Smooth muscle cell (in vitro differentiated cells): ENCODE measurements at regions not wholly inside any gene's neighbourhood (a gene's known extent, or its start where the extent isn't known, plus 50 kb on each side); places are given as distances from the start of the nearest gene placed in this dataset.

Experiments used
- DNase-seq: peaks from one replicate; lab custom pipeline; 2025; ENCODE audit not compliant: unreplicated experiment; lab: John Stamatoyannopoulos, UW
- H2AFZ ChIP-seq: fragments of 200-600 bp; sonication (generic); 2 replicates; pipeline ENCODE4 v1.6.0; 2016; ENCODE audit warnings: antibody characterized with exemption, low read depth, mild to moderate bottlenecking
- H3F3A ChIP-seq: fragments of 200-600 bp; sonication (generic); 2 replicates; pipeline ENCODE4 v1.6.0; 2017; ENCODE audit warnings: antibody characterized with exemption, low read depth
- H3K27ac ChIP-seq: fragments of 200-600 bp; sonication (generic); 2 replicates; pipeline ENCODE4 v1.5.1; 2016; ENCODE audit warnings: low read depth, mild to moderate bottlenecking
- H3K27me3 ChIP-seq: fragments of 200-600 bp; sonication (generic); 2 replicates; pipeline ENCODE4 v1.6.1; 2016; ENCODE audit warnings: low read depth, mild to moderate bottlenecking
- H3K36me3 ChIP-seq: fragments of 200-600 bp; sonication (generic); 2 replicates; pipeline ENCODE4 v1.5.1; 2016; ENCODE audit warnings: low read depth
- H3K4me1 ChIP-seq: fragments of 200-600 bp; sonication (generic); 2 replicates; pipeline ENCODE4 v1.5.1; 2016; ENCODE audit warnings: low read depth
- H3K4me2 ChIP-seq: fragments of 200-600 bp; sonication (generic); 2 replicates; pipeline ENCODE4 v1.6.0; 2016; ENCODE audit warnings: mild to moderate bottlenecking
- H3K4me3 ChIP-seq: fragments of 200-600 bp; sonication (generic); 2 replicates; pipeline ENCODE4 v1.5.1; 2016; ENCODE audit warnings: mild to moderate bottlenecking
- H3K79me2 ChIP-seq: fragments of 200-600 bp; sonication (generic); 2 replicates; pipeline ENCODE4 v1.6.0; 2016; ENCODE audit warnings: low read depth, mild to moderate bottlenecking
- H3K9ac ChIP-seq: fragments of 200-600 bp; sonication (generic); 2 replicates; pipeline ENCODE4 v1.6.0; 2016; ENCODE audit warnings: low read depth
- H3K9me3 ChIP-seq: fragments of 200-600 bp; sonication (generic); replicated peaks from 2 replicates; pipeline ENCODE4 v1.5.1; 2016; ENCODE audit warnings: low read depth
- H4K20me1 ChIP-seq: fragments of 200-600 bp; sonication (generic); 2 replicates; pipeline ENCODE4 v1.6.0; 2016; ENCODE audit warnings: low read depth
- CTCF ChIP-seq: fragments of 200-600 bp; sonication (generic); IDR thresholded peaks from 2 replicates; pipeline ENCODE4 v1.5.1; 2017; ENCODE audit warnings: borderline replicate concordance, mild to moderate bottlenecking, antibody characterized with exemption; ENCODE audit not compliant: insufficient read depth, poor library complexity, severe bottlenecking
- WGBS: methylation state at CpG from one replicate; pipeline ENCODE4 v1.1.7; 2016; ENCODE audit warnings: low lambda C conversion rate; 5-methylcytosine and 5-hydroxymethylcytosine counted together

DNA sequence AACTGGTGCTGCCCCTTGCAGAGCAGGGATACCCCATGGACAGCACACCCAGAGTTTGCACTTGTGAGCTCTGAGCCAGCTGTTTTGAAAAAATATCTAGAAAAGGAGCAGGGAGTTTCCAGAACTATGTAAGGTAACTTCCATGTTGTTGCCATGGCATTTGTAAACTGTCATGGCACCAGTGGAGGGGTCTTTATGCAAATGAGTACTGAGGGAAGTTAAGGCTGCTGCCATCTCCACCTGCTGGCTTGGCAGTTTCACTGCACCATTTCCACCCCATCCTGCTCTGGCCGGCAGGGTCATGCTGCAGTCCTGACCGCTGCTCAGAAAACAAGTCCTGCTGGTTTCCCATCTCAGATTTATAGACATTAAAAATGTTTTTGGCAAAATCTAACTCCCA is 52.3 kb upstream of the SNTG2 start:
- Histone ChIP-seq H3K36me3 (no peaks in the 10 kb centered on the region), H3K27ac (no peak overlapping the region), H3K4me1 (no peaks in the 10 kb centered on the region), H3K9me3 (no peaks in the 10 kb centered on the region), H3F3A (no peaks in the 10 kb centered on the region), H3K79me2 (no peaks in the 10 kb centered on the region), H3K4me3 (no peak overlapping the region), H3K9ac (no peak overlapping the region), H2AFZ (no peak overlapping the region), H3K4me2 (no peak overlapping the region), H4K20me1 (no peaks in the 10 kb centered on the region), H3K27me3 (no peaks in the 10 kb centered on the region)
- WGBS, result 59% methylated on average over 2 of the region's 2 CpGs
- TF ChIP-seq CTCF, result peak; percentile 13
- DNase-seq, result no peak

DNA sequence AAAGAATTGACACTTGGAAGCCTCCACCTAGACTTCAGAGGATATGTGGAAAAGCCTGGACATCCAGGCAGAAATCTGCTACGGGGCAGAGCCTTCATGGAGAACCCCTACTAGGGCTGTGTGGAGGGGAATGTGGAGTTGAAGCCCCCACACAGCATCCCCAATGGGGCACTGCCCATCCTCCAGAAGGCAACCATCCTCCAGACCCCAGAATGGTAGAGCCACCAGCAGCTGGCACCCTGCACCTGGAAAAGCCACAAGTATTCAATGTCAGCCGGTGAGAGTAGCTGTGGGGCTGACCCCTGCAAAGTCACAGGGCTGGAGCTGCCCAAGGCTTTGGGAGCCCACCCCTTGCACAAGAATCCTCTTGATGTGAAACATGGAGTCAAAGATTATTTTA is 53.6 kb upstream of the SNTG2 start:
- no peak overlapping the region for H2AFZ ChIP-seq
- no peaks in the 10 kb centered on the region for H3F3A ChIP-seq
- TF ChIP-seq CTCF, result no peak
- no peaks in the 10 kb centered on the region for H3K36me3 ChIP-seq
- DNase-seq, result no peak
- 94% methylated on average over 2 of the region's 2 CpGs for WGBS
- H3K4me3 ChIP-seq, result no peak overlapping the region
- H3K79me2 ChIP-seq, result no peaks in the 10 kb centered on the region
- H3K9ac ChIP-seq, result no peak overlapping the region
- H3K27ac ChIP-seq, result no peak overlapping the region
- no peaks in the 10 kb centered on the region for H4K20me1 ChIP-seq
- no peaks in the 10 kb centered on the region for H3K9me3 ChIP-seq
- H3K4me2 ChIP-seq, result no peak overlapping the region
- no peaks in the 10 kb centered on the region for H3K4me1 ChIP-seq
- H3K27me3 ChIP-seq, result no peaks in the 10 kb centered on the region

GRCh38 chr2:893311-893710 is 57.3 kb upstream of the SNTG2 start:
- Histone ChIP-seq H3K4me2 (no peak overlapping the region), H3K4me1 (no peaks in the 10 kb centered on the region), H3K79me2 (no peaks in the 10 kb centered on the region), H3K4me3 (no peak overlapping the region), H3K36me3 (no peaks in the 10 kb centered on the region), H3K27ac (no peak overlapping the region), H3K9me3 (no peaks in the 10 kb centered on the region), H3F3A (no peaks in the 10 kb centered on the region), H2AFZ (no peak overlapping the region), H3K27me3 (no peaks in the 10 kb centered on the region), H4K20me1 (no peaks in the 10 kb centered on the region), H3K9ac (no peak overlapping the region)
- no peak for TF ChIP-seq CTCF
- DNase-seq, result no peak
- 63% methylated on average over 7 of the region's 7 CpGs for WGBS

- H2AFZ ChIP-seq, result no peak overlapping the region
- 87% methylated on average over 10 of the region's 13 CpGs for WGBS
- no peaks in the 10 kb centered on the region for H3K27me3 ChIP-seq
- H3K4me1 ChIP-seq, result no peaks in the 10 kb centered on the region
- H3K36me3 ChIP-seq, result no peaks in the 10 kb centered on the region
- H4K20me1 ChIP-seq, result no peaks in the 10 kb centered on the region
- no peak overlapping the region for H3K9ac ChIP-seq
- H3K79me2 ChIP-seq, result no peaks in the 10 kb centered on the region
- H3K4me2 ChIP-seq, result no peak overlapping the region
- DNase-seq, result no peak
- no peaks in the 10 kb centered on the region for H3K9me3 ChIP-seq
- H3K27ac ChIP-seq, result no peak overlapping the region
- no peaks in the 10 kb centered on the region for H3F3A ChIP-seq
- TF ChIP-seq CTCF, result no peak
- no peak overlapping the region for H3K4me3 ChIP-seq
Measured at GRCh38 chr2:892892-893291, 57.8 kb upstream of the SNTG2 start.
